Fibroblast of lung (primary cell): ENCODE measurements at regions not wholly inside any gene's neighbourhood (a gene's known extent, or its start where the extent isn't known, plus 50 kb on each side); places are given as distances from the start of the nearest gene placed in this dataset.
"Not testable (repeated sequence)": the region's sequence is repeated elsewhere in the genome, so short reads cannot be mapped to it uniquely, and the experiment has no call there.

ENCODE experiments used
- DNase-seq, 2 donors: peaks; one replicate each; pipeline versions ENCODE4 v3.0.0 to v3.0.0-alpha.2; 2010; ENCODE audit warnings: low read depth in 2 of 2
- H2AFZ ChIP-seq: 2 replicates; pipeline ENCODE4 v1.5.1; 2012; ENCODE audit warnings: low read length, control low read depth, inconsistent platforms
- H3K27ac ChIP-seq: 2 replicates; pipeline ENCODE4 v1.5.1; 2011; ENCODE audit warnings: low read length, control low read depth; ENCODE audit not compliant: insufficient read depth
- H3K27me3 ChIP-seq: 2 replicates; pipeline ENCODE4 v1.5.1; 2011; ENCODE audit warnings: mild to moderate bottlenecking, low read length; ENCODE audit not compliant: control insufficient read depth, insufficient read depth
- H3K36me3 ChIP-seq: 2 replicates; pipeline ENCODE4 v1.5.1; 2011; ENCODE audit warnings: low read length; ENCODE audit not compliant: control insufficient read depth, insufficient read depth
- H3K4me1 ChIP-seq: 2 replicates; pipeline ENCODE4 v1.5.1; 2011; ENCODE audit warnings: low read length; ENCODE audit not compliant: control insufficient read depth, insufficient read depth; ENCODE audit errors: extremely low read depth
- H3K4me2 ChIP-seq: 2 replicates; pipeline ENCODE4 v1.5.1; 2011; ENCODE audit warnings: low read length, control low read depth; ENCODE audit not compliant: insufficient read depth; ENCODE audit errors: extremely low read depth
- H3K4me3 ChIP-seq, 4 experiments: fragments of 200-600 bp in 1 of 4; sonication (generic) in 1 of 4; replicated peaks in 1 of 4; 2 replicates each; pipeline ENCODE4 v1.5.1; 2011 to 2016; ENCODE audit warnings: low read length in 4 of 4, low read depth in 3 of 4, mild to moderate bottlenecking in 3 of 4, control low read depth in 2 of 4, inconsistent platforms in 1 of 4, mixed read lengths in 1 of 4; ENCODE audit not compliant: insufficient read depth in 1 of 4; ENCODE audit errors: control extremely low read depth in 1 of 4
- H3K79me2 ChIP-seq: 2 replicates; pipeline ENCODE4 v1.5.1; 2012; ENCODE audit warnings: mild to moderate bottlenecking, low read length, inconsistent platforms; ENCODE audit not compliant: control insufficient read depth, insufficient read depth
- H3K9ac ChIP-seq: 2 replicates; pipeline ENCODE4 v1.5.1; 2011; ENCODE audit warnings: mild to moderate bottlenecking, low read length, control low read depth; ENCODE audit not compliant: insufficient read depth
- H3K9me3 ChIP-seq: 2 replicates; pipeline ENCODE4 v1.5.1; 2012; ENCODE audit warnings: low read depth, low read length; ENCODE audit not compliant: control insufficient read depth, insufficient read depth
- H4K20me1 ChIP-seq: 2 replicates; pipeline ENCODE4 v1.5.1; 2011; ENCODE audit warnings: low read length; ENCODE audit not compliant: control insufficient read depth, insufficient read depth; ENCODE audit errors: extremely low read depth
- EZH2 ChIP-seq: IDR thresholded peaks from 2 replicates; pipeline ENCODE4 v1.5.1; 2012; ENCODE audit warnings: low read length, control low read depth, mild to moderate bottlenecking; ENCODE audit errors: missing control alignments
- TF ChIP-seq, protein P1 (sequence below), 2 donors: IDR thresholded peaks in 1 of 2; conservative IDR thresholded peaks in 1 of 2; 1 replicate in 1 of 2; 2 replicates in 1 of 2; pipeline ENCODE4 v1.5.1; 2011 to 2012; ENCODE audit warnings: low read length in 2 of 2, control low read depth in 1 of 2, inconsistent platforms in 1 of 2, low read depth in 1 of 2, mild to moderate bottlenecking in 1 of 2

GRCh38 chr5:153372425-153373129 is 117.9 kb upstream of the GRIA1 start:
- no peak overlapping the region for H3K4me2 ChIP-seq
- no peaks in the 10 kb centered on the region for H3K4me1 ChIP-seq
- H4K20me1 ChIP-seq, result no peaks in the 10 kb centered on the region
- no peak overlapping the region for H3K27ac ChIP-seq
- no peak for TF ChIP-seq EZH2
- TF ChIP-seq, protein P1, sequence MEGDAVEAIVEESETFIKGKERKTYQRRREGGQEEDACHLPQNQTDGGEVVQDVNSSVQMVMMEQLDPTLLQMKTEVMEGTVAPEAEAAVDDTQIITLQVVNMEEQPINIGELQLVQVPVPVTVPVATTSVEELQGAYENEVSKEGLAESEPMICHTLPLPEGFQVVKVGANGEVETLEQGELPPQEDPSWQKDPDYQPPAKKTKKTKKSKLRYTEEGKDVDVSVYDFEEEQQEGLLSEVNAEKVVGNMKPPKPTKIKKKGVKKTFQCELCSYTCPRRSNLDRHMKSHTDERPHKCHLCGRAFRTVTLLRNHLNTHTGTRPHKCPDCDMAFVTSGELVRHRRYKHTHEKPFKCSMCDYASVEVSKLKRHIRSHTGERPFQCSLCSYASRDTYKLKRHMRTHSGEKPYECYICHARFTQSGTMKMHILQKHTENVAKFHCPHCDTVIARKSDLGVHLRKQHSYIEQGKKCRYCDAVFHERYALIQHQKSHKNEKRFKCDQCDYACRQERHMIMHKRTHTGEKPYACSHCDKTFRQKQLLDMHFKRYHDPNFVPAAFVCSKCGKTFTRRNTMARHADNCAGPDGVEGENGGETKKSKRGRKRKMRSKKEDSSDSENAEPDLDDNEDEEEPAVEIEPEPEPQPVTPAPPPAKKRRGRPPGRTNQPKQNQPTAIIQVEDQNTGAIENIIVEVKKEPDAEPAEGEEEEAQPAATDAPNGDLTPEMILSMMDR (conservative IDR thresholded peaks at IDR 0.05 in 1 of 2, IDR thresholded peaks at IDR 0.05 in 1 of 2; ENCODE audit: low read depth in 1 of 2, low read length in 2 of 2), result no peak
- no peak overlapping the region for H3K4me3 ChIP-seq
- H3K9me3 ChIP-seq, result no peaks in the 10 kb centered on the region
- no peaks in the 10 kb centered on the region for H3K36me3 ChIP-seq
- no peak for DNase-seq
- H3K27me3 ChIP-seq, result no peaks in the 10 kb centered on the region
- H3K79me2 ChIP-seq, result no peaks in the 10 kb centered on the region
- no peak overlapping the region for H2AFZ ChIP-seq
- H3K9ac ChIP-seq, result no peak overlapping the region

GRCh38 chr5:153373130-153373498 is 117.4 kb upstream of the GRIA1 start:
- Histone ChIP-seq H3K9ac (no peak overlapping the region), H3K4me3 (no peak overlapping the region), H3K27ac (no peak overlapping the region), H3K9me3 (no peaks in the 10 kb centered on the region), H3K4me1 (no peaks in the 10 kb centered on the region), H2AFZ (no peak overlapping the region), H3K4me2 (no peak overlapping the region), H3K27me3 (no peaks in the 10 kb centered on the region), H3K36me3 (no peaks in the 10 kb centered on the region), H4K20me1 (no peaks in the 10 kb centered on the region), H3K79me2 (no peaks in the 10 kb centered on the region)
- TF ChIP-seq EZH2, result no peak
- TF ChIP-seq, protein P1 (conservative IDR thresholded peaks at IDR 0.05 in 1 of 2, IDR thresholded peaks at IDR 0.05 in 1 of 2; ENCODE audit: low read depth in 1 of 2, low read length in 2 of 2), result no peak
- DNase-seq, result no peak

- H3K4me2 ChIP-seq, H3K9me3 ChIP-seq, H3K36me3 ChIP-seq, H3K9ac ChIP-seq, H4K20me1 ChIP-seq, H3K4me3 ChIP-seq, H3K27ac ChIP-seq, DNase-seq, H3K27me3 ChIP-seq, H3K79me2 ChIP-seq, H3K4me1 ChIP-seq, H2AFZ ChIP-seq: not testable (repeated sequence)
These were observed 108.8 kb upstream of the GRIA1 start for GRCh38 chr5:153381630-153382029.
